Heart right ventricle (tissue), 16 donors: ENCODE measurements at regions not wholly inside any gene's neighbourhood (a gene's known extent, or its start where the extent isn't known, plus 50 kb on each side); places are given as distances from the start of the nearest gene placed in this dataset.
"Not testable (repeated sequence)": the region's sequence is repeated elsewhere in the genome, so short reads cannot be mapped to it uniquely, and the experiment has no call there.

Experiments
- ATAC-seq, 8 donors: fragments of 200-7000 bp; cut with Tn5 transposase; one replicate each; pipeline ENCODE4 v1.9.1; 2020; ENCODE audit warnings: mild to moderate bottlenecking in 8 of 8, moderate library complexity in 8 of 8, moderate number of reproducible peaks in 1 of 8
- DNase-seq, 2 donors: peaks; one replicate each; pipeline ENCODE4 v3.0.0-alpha.2; 2020
- H3K27ac ChIP-seq, 10 donors: fragments of 200-600 bp; sonication (generic) in 2 of 10; one replicate each; pipeline versions ENCODE4 v1.5.0 to v1.8.0; 2020 to 2022; ENCODE audit warnings: mild to moderate bottlenecking in 3 of 10
- H3K27me3 ChIP-seq, 7 donors: fragments of 200-600 bp; one replicate each; pipeline ENCODE4 v1.8.0; 2021 to 2022; ENCODE audit warnings: mild to moderate bottlenecking in 2 of 7
- H3K36me3 ChIP-seq, 9 donors: fragments of 200-600 bp; sonication (generic) in 1 of 9; one replicate each; pipeline versions ENCODE4 v1.5.0 to v1.8.0; 2020 to 2022; ENCODE audit warnings: mild to moderate bottlenecking in 2 of 9
- H3K4me1 ChIP-seq, 9 donors: fragments of 200-600 bp; sonication (generic) in 1 of 9; one replicate each; pipeline versions ENCODE4 v1.5.0 to v1.8.0; 2020 to 2022; ENCODE audit warnings: mild to moderate bottlenecking in 4 of 9
- H3K4me3 ChIP-seq, 10 donors: fragments of 200-600 bp; sonication (generic) in 2 of 10; one replicate each; pipeline versions ENCODE4 v1.5.0 to v1.8.0; 2020 to 2022; ENCODE audit warnings: mild to moderate bottlenecking in 7 of 10, moderate library complexity in 2 of 10
- H3K9me3 ChIP-seq, 11 donors: fragments of 200-600 bp in 10 of 11; sonication (generic) in 2 of 11; one replicate each; pipeline versions ENCODE4 v1.5.0 to v1.8.0; 2013 to 2022; ENCODE audit warnings: mild to moderate bottlenecking in 2 of 11, control low read depth in 1 of 11, moderate library complexity in 1 of 11
- WGBS, 2 donors: extraction: QIAGEN DNeasy Blood & Tissue Kit; methylation state at CpG; one replicate each; pipeline ENCODE4 v1.1.7; 2013; ENCODE audit warnings: inconsistent platforms in 1 of 2; 5-methylcytosine and 5-hydroxymethylcytosine counted together
- intact Hi-C, 10 donors: fragments of 100-400 bp; cut with DNase I; formaldehyde crosslinking; loops; one replicate each; pipeline versions ENCODE4 v1.11.1 to v1.14.2; 2022
- TF ChIP-seq, protein P1 (sequence below), 9 donors: fragments of 200-600 bp; sonication (generic) in 2 of 9; IDR thresholded peaks; one replicate each; pipeline versions ENCODE4 v1.5.0 to v1.8.0; 2021 to 2022; ENCODE audit warnings: antibody characterized with exemption in 9 of 9, mild to moderate bottlenecking in 5 of 9, moderate library complexity in 1 of 9
- donor health status: Arrhythmogenic right ventricular cardiomyopathy.
- donor health status: ischemic (EF 13 %, LVEDD 7.1; RV severe dilation, severe dysfunction).
- donor health status: healthy with polysubstance abuse.
- donor health status: DM: no; HTN: yes; CAD: no.
- donor health status: DM: no; HTN: no; CAD: no.
- donor health status: ischemic (EF 25% LVEDD 6.9; RV normal size, moderate dysfunction).
- donor health status: ischemic (EF 25% LVEDD 5.7; RV mildly dilated, moderate dysfunction).
- donor health status: healthy.
- donor health status: DM: yes; HTN: yes; CAD: no.
- donor health status: Ischemic cardiomyopathy.
- donor health status: ischemic (EF 35%, LVEDD 5.7; RV mildly dilated, moderate dysfunction).
- donor health status: nonischemic (EF 11% LVEDD 7.7; RV severe dilation, severe dysfunction).
- donor health status: DM: yes; HTN: yes; CAD: no.
- donor health status: PGD.
- donor health status: ischemic (EF 29% LVEDD 5.4; RV normal size, mild dysfunction).
- donor health status: nonischemic (EF 23%, LVEDD 6.1; RV moderate dilation, normal function).

DNA sequence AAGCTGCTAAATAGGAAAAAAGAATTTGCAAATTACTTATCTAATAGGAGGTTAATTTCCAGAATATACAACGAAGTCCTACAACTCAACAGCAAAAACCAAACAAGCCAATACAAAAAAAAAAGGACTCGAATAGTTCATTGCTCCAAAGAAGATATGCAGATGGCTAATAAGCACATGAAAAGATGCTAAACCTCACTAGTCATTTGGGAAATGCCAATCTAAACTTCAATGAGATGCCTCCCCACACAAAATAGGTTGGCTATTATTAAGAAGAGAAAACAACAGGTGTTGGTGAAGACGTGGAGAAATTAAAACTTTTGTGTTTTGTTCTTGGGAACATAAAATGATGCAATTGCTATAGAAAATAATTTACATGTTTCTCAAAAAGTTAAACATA lies 1634.4 kb upstream of the DDX18 start:
- Histone ChIP-seq H3K4me1 (no peaks in the 10 kb centered on the region), H3K36me3 (no peaks in the 10 kb centered on the region), H3K9me3 (peaks cover 0 to 28% (median 0%) of the 10 kb centered on the region in 11 donors), H3K4me3 (no peak overlapping the region), H3K27ac (no peak overlapping the region), H3K27me3 (no peaks in the 10 kb centered on the region)
- DNase-seq (no peak), ATAC-seq (no peak)
- TF ChIP-seq, protein P1, sequence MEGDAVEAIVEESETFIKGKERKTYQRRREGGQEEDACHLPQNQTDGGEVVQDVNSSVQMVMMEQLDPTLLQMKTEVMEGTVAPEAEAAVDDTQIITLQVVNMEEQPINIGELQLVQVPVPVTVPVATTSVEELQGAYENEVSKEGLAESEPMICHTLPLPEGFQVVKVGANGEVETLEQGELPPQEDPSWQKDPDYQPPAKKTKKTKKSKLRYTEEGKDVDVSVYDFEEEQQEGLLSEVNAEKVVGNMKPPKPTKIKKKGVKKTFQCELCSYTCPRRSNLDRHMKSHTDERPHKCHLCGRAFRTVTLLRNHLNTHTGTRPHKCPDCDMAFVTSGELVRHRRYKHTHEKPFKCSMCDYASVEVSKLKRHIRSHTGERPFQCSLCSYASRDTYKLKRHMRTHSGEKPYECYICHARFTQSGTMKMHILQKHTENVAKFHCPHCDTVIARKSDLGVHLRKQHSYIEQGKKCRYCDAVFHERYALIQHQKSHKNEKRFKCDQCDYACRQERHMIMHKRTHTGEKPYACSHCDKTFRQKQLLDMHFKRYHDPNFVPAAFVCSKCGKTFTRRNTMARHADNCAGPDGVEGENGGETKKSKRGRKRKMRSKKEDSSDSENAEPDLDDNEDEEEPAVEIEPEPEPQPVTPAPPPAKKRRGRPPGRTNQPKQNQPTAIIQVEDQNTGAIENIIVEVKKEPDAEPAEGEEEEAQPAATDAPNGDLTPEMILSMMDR (IDR thresholded peaks at IDR 0.05) = no peak
- WGBS, 2 donors = 36 to 38% methylated on average over 3 of the region's 3 CpGs
- intact Hi-C loops = no loop called here

DNA sequence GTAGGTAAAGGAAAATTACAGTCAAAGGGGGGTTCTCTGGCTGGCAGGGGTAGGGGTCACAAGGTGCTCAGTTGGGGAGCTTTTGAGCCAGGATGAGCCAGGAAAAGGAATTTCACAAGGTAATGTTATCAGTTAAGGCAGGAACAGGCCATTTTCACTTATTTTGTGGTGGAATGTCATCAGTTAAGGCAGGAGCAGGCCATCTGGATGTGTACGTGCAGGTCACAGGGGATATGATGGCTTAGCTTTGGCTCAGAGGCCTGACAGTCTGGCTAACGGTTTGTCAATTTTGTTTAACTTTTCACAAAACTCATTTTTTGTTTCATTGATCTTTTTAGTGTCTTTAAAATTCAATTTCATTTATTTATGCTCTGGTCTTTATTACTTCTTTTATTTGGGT lies 1623.8 kb upstream of the DDX18 start:
- H3K4me1 ChIP-seq, H3K4me3 ChIP-seq, intact Hi-C loops, ATAC-seq, DNase-seq, H3K27ac ChIP-seq, H3K27me3 ChIP-seq, H3K36me3 ChIP-seq: not testable (repeated sequence)
- peaks cover 0 to 56% (median 15%) of the 10 kb centered on the region in 11 donors for H3K9me3 ChIP-seq
- WGBS, 2 donors = 57 to 62% methylated on average over 2 of the region's 2 CpGs

DNA sequence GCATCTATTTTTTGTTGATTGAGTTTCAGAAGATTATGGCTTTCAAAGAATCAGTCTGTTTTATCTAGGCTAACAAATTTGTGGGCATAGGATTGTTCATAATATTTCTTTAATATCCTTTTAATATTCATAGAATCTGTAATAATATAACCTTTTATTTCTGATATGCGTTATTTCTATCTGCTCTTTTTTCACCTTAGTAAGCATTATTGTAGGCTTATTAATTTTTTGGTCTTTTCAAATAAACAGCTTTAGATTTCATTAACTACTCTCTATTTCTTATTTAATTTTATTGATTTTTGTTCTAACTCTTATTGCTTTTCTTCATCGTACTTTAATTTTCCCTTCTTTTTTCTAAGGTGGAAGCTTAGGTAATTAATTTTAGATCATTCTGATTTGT lies 1614.4 kb upstream of the DDX18 start:
- H3K9me3 ChIP-seq = peaks cover 0 to 50% (median 7%) of the 10 kb centered on the region in 11 donors
- intact Hi-C loops = no loop called here
- H3K4me1 ChIP-seq = no peaks in the 10 kb centered on the region

DNA sequence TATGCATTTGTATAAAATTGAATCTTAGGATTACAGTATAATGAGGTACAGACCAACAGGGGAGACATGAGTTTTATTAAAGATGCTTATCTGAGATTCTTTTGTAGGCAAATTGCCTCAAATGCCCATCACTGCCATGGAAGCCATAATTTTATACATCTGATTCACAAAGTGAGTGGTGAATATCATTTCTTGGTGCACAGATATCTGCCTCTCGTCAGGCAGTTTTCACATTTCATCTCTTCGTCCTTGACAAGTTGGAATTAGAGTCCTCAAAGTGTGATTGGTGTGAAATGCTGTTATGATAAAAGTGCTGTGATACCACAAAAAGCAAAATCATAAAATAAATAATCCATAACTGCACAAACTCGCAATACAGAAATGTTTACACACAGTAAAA lies 1602.8 kb upstream of the DDX18 start:
- TF ChIP-seq, protein P1 (IDR thresholded peaks at IDR 0.05) = no peak
- intact Hi-C loops = no loop called here
- Histone ChIP-seq H3K4me1 (no peaks in the 10 kb centered on the region), H3K9me3 (peaks cover 0 to 3% (median 0%) of the 10 kb centered on the region in 11 donors), H3K4me3 (no peak overlapping the region), H3K27ac (no peak overlapping the region), H3K36me3 (no peaks in the 10 kb centered on the region), H3K27me3 (no peaks in the 10 kb centered on the region)
- ATAC-seq (no peak), DNase-seq (no peak)
- WGBS, 2 donors = 40 to 50% methylated on average over 3 of the region's 3 CpGs

More for the DNA sequence above, 1614.4 kb upstream of the DDX18 start:
- no peaks in the 10 kb centered on the region for H3K36me3 ChIP-seq
- no peak for ATAC-seq
- 89 to 95% methylated on average over 2 of the region's 2 CpGs for WGBS, 2 donors
- H3K27me3 ChIP-seq = no peaks in the 10 kb centered on the region
- H3K27ac ChIP-seq = no peak overlapping the region
- no peak overlapping the region for H3K4me3 ChIP-seq
- TF ChIP-seq, protein P1 (IDR thresholded peaks at IDR 0.05) = no peak
- DNase-seq = no peak

DNA sequence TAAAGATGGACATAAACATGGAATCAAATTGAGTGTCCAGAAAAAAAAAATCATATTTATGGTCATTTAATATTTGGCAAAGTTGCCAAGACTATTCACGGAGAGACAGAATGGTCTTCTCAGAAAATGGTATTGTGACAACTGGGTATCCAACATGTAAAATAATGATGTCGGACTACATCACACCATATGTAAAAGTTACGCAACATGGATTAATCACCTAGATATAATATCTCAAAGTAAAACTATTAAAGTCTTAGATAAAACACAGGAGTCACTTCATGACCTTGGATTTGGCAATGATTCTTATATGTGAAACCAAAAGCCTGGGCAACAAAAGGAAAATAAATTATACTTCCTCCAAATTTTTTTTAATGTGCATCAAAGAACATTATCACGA lies 1591.7 kb upstream of the DDX18 start:
- no peak for DNase-seq
- Histone ChIP-seq H3K27me3 (no peaks in the 10 kb centered on the region), H3K36me3 (no peaks in the 10 kb centered on the region), H3K27ac (no peak overlapping the region), H3K4me1 (no peaks in the 10 kb centered on the region), H3K4me3 (no peak overlapping the region), H3K9me3 (peaks cover 0 to 51% (median 0%) of the 10 kb centered on the region in 11 donors)
- TF ChIP-seq, protein P1 (IDR thresholded peaks at IDR 0.05) = no peak
- intact Hi-C loops = no loop called here
- ATAC-seq = no peak
- WGBS, 2 donors = 85 to 90% methylated on average over 4 of the region's 4 CpGs
